ENCODE measurements at regions not wholly inside any gene's neighbourhood (a gene's known extent, or its start where the extent isn't known, plus 50 kb on each side); places are given as distances from the start of the nearest gene placed in this dataset.

GRCh38 chr13:72004246-72004645 is 137.2 kb upstream of the DACH1 start:
- TF ChIP-seq, protein P1, sequence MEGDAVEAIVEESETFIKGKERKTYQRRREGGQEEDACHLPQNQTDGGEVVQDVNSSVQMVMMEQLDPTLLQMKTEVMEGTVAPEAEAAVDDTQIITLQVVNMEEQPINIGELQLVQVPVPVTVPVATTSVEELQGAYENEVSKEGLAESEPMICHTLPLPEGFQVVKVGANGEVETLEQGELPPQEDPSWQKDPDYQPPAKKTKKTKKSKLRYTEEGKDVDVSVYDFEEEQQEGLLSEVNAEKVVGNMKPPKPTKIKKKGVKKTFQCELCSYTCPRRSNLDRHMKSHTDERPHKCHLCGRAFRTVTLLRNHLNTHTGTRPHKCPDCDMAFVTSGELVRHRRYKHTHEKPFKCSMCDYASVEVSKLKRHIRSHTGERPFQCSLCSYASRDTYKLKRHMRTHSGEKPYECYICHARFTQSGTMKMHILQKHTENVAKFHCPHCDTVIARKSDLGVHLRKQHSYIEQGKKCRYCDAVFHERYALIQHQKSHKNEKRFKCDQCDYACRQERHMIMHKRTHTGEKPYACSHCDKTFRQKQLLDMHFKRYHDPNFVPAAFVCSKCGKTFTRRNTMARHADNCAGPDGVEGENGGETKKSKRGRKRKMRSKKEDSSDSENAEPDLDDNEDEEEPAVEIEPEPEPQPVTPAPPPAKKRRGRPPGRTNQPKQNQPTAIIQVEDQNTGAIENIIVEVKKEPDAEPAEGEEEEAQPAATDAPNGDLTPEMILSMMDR (IDR thresholded peaks at IDR 0.05), result no peak
- TF ChIP-seq POLR2A (IDR thresholded peaks at IDR 0.05), result no peak

Measured in sigmoid colon (tissue), 3 donors.